ENCODE measurements at regions not wholly inside any gene's neighbourhood (a gene's known extent, or its start where the extent isn't known, plus 50 kb on each side); places are given as distances from the start of the nearest gene placed in this dataset.
"Not testable (repeated sequence)": the region's sequence is repeated elsewhere in the genome, so short reads cannot be mapped to it uniquely, and the experiment has no call there.

DNA sequence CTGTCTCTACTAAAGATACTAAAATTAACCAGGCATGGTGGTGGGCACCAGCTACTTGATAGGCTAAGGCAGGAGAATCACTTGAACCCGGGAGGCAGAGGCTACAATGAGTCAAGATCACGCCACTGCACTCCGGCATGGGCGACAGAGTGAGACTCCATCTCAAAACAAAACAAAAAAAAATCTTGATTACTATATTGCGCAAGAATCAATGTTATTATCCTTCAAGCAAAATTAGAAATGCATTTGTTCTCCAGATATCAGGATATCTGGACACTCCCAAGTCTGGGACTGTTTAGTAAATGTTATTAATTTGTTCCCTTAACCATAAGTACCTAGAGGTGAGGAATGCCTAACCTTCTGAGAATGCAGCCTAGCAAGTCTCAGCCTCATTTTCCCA is 992.2 kb upstream of the PCDH20 start:
- Histone ChIP-seq H3K27ac (ENCODE audit: low read depth, low read length) (no peak overlapping the region), H3K36me3 (ENCODE audit: low read length) (no peaks in the 10 kb centered on the region), H3K9me2 (replicated peaks; ENCODE audit: insufficient read depth, low read length) (no peaks in the 10 kb centered on the region), H3K9ac (ENCODE audit: low read length) (no peak overlapping the region), H3K4me3 (ENCODE audit: insufficient read depth, low read length, poor library complexity, severe bottlenecking) (no peak overlapping the region), H3F3A (ENCODE audit: insufficient read depth) (no peaks in the 10 kb centered on the region), H4K20me1 (ENCODE audit: low read depth, low read length) (no peaks in the 10 kb centered on the region), H3K9me3 (ENCODE audit: insufficient read depth, low read length) (no peaks in the 10 kb centered on the region; the same call in 1 of the 2 replicates), H2AFZ (ENCODE audit: low read depth, low read length, severe bottlenecking) (no peak overlapping the region), H3K4me2 (ENCODE audit: low read depth, low read length, poor library complexity, severe bottlenecking) (no peak overlapping the region), H3K79me2 (ENCODE audit: insufficient read depth, low read length) (no peaks in the 10 kb centered on the region), H3K27me3 (ENCODE audit: low read length) (no peaks in the 10 kb centered on the region)
- TF ChIP-seq EZH2phosphoT487 (conservative IDR thresholded peaks at IDR 0.05; ENCODE audit: low read length), result no peak
- TF ChIP-seq, protein P1, sequence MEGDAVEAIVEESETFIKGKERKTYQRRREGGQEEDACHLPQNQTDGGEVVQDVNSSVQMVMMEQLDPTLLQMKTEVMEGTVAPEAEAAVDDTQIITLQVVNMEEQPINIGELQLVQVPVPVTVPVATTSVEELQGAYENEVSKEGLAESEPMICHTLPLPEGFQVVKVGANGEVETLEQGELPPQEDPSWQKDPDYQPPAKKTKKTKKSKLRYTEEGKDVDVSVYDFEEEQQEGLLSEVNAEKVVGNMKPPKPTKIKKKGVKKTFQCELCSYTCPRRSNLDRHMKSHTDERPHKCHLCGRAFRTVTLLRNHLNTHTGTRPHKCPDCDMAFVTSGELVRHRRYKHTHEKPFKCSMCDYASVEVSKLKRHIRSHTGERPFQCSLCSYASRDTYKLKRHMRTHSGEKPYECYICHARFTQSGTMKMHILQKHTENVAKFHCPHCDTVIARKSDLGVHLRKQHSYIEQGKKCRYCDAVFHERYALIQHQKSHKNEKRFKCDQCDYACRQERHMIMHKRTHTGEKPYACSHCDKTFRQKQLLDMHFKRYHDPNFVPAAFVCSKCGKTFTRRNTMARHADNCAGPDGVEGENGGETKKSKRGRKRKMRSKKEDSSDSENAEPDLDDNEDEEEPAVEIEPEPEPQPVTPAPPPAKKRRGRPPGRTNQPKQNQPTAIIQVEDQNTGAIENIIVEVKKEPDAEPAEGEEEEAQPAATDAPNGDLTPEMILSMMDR (IDR thresholded peaks at IDR 0.05; ENCODE audit: insufficient read depth, low read length, poor library complexity, severe bottlenecking), result no peak

GRCh38 chr13:62388515-62388914 is 972.9 kb upstream of the PCDH20 start:
- H3K9me3 ChIP-seq (ENCODE audit: insufficient read depth, low read length), result no peaks in the 10 kb centered on the region
- no peak overlapping the region for H3K9ac ChIP-seq (ENCODE audit: low read length)
- no peak overlapping the region for H3K4me2 ChIP-seq (ENCODE audit: low read depth, low read length, poor library complexity, severe bottlenecking)
- H4K20me1 ChIP-seq (ENCODE audit: low read depth, low read length), result no peaks in the 10 kb centered on the region
- no peaks in the 10 kb centered on the region for H3K9me2 ChIP-seq (replicated peaks; ENCODE audit: insufficient read depth, low read length)
- no peak overlapping the region for H3K4me3 ChIP-seq (ENCODE audit: insufficient read depth, low read length, poor library complexity, severe bottlenecking)
- peak overlapping the region; percentile 12 for H2AFZ ChIP-seq (ENCODE audit: low read depth, low read length, severe bottlenecking)
- no peaks in the 10 kb centered on the region for H3F3A ChIP-seq (ENCODE audit: insufficient read depth)
- no peak overlapping the region for H3K27ac ChIP-seq (ENCODE audit: low read depth, low read length)
- TF ChIP-seq EZH2phosphoT487 (conservative IDR thresholded peaks at IDR 0.05; ENCODE audit: low read length), result no peak
- TF ChIP-seq, protein P1 (IDR thresholded peaks at IDR 0.05; ENCODE audit: insufficient read depth, low read length, poor library complexity, severe bottlenecking), result no peak
- H3K27me3 ChIP-seq (ENCODE audit: low read length), result no peaks in the 10 kb centered on the region
- no peaks in the 10 kb centered on the region for H3K79me2 ChIP-seq (ENCODE audit: insufficient read depth, low read length)
- no peaks in the 10 kb centered on the region for H3K36me3 ChIP-seq (ENCODE audit: low read length)

- H3K27ac ChIP-seq (ENCODE audit: low read depth, low read length), result no peak overlapping the region
- no peaks in the 10 kb centered on the region for H3K9me3 ChIP-seq (ENCODE audit: insufficient read depth, low read length)
- TF ChIP-seq, protein P1 (IDR thresholded peaks at IDR 0.05; ENCODE audit: insufficient read depth, low read length, poor library complexity, severe bottlenecking), result no peak
- no peak for TF ChIP-seq EZH2phosphoT487 (conservative IDR thresholded peaks at IDR 0.05; ENCODE audit: low read length)
- no peaks in the 10 kb centered on the region for H4K20me1 ChIP-seq (ENCODE audit: low read depth, low read length)
- no peak overlapping the region for H3K4me3 ChIP-seq (ENCODE audit: insufficient read depth, low read length, poor library complexity, severe bottlenecking)
- no peaks in the 10 kb centered on the region for H3K79me2 ChIP-seq (ENCODE audit: insufficient read depth, low read length)
- H3F3A ChIP-seq (ENCODE audit: insufficient read depth), result no peaks in the 10 kb centered on the region
- H3K36me3 ChIP-seq (ENCODE audit: low read length), result no peaks in the 10 kb centered on the region
- H3K9me2 ChIP-seq (replicated peaks; ENCODE audit: insufficient read depth, low read length), result no peaks in the 10 kb centered on the region
- no peaks in the 10 kb centered on the region for H3K27me3 ChIP-seq (ENCODE audit: low read length)
- H3K9ac ChIP-seq (ENCODE audit: low read length), result no peak overlapping the region
- peak overlapping the region; percentile 12 for H2AFZ ChIP-seq (ENCODE audit: low read depth, low read length, severe bottlenecking)
- no peak overlapping the region for H3K4me2 ChIP-seq (ENCODE audit: low read depth, low read length, poor library complexity, severe bottlenecking)
These were observed 972.0 kb upstream of the PCDH20 start for GRCh38 chr13:62387647-62388046.

DNA sequence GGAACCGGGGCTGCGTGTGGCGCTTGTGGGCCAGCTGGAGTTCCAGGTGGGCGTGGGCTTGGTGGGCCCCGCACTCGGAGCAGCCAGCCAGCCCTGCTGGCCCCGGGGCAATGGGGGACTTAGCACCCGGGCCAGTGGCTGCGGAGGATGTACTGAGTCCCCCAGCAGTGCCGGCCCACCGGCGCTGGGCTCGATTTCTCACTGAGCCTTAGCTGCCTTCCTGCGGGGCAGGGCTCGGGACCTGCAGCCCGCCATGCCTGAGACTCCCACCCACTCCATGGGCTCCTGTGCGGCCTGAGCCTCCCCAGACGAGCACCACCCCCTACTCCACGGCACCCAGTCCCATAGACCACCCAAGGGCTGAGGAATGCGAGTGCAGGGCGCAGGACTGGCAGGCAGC is 963.6 kb upstream of the PCDH20 start:
- H3F3A ChIP-seq (ENCODE audit: insufficient read depth); H3K9me2 ChIP-seq (replicated peaks; ENCODE audit: insufficient read depth, low read length); H3K27ac ChIP-seq (ENCODE audit: low read depth, low read length); H3K36me3 ChIP-seq (ENCODE audit: low read length); H3K79me2 ChIP-seq (ENCODE audit: insufficient read depth, low read length); H4K20me1 ChIP-seq (ENCODE audit: low read depth, low read length); H3K9ac ChIP-seq (ENCODE audit: low read length); H2AFZ ChIP-seq (ENCODE audit: low read depth, low read length, severe bottlenecking); H3K9me3 ChIP-seq (ENCODE audit: insufficient read depth, low read length); H3K4me3 ChIP-seq (ENCODE audit: insufficient read depth, low read length, poor library complexity, severe bottlenecking); H3K27me3 ChIP-seq (ENCODE audit: low read length); H3K4me2 ChIP-seq (ENCODE audit: low read depth, low read length, poor library complexity, severe bottlenecking): not testable (repeated sequence)

All from SU-DHL-6 (cell line).